ENCODE measurements at regions not wholly inside any gene's neighbourhood (a gene's known extent, or its start where the extent isn't known, plus 50 kb on each side); places are given as distances from the start of the nearest gene placed in this dataset.

- no TSS peak for BruUV-seq (replicated peaks)
- Histone ChIP-seq H3K9me3 (replicated peaks; ENCODE audit: control insufficient read depth, insufficient read depth, low read length) (no peaks in the 10 kb centered on the region), H3K79me2 (ENCODE audit: control insufficient read depth, insufficient read depth, low read length) (no peaks in the 10 kb centered on the region), H4K20me1 (replicated peaks; ENCODE audit: control insufficient read depth, extremely low read depth, insufficient read depth, low read length) (no peaks in the 10 kb centered on the region), H3K36me3 (ENCODE audit: control insufficient read depth in 2 of 2, extremely low read depth in 1 of 2, insufficient read depth in 2 of 2, low read length in 2 of 2) (no peaks in the 10 kb centered on the region), H3K4me1 (ENCODE audit: control insufficient read depth, extremely low read depth, insufficient read depth, low read length) (no peaks in the 10 kb centered on the region), H3K9ac (replicated peaks; ENCODE audit: extremely low read depth, insufficient read depth, low read length) (no peak overlapping the region), H3K9me1 (replicated peaks; ENCODE audit: control insufficient read depth, extremely low read depth, insufficient read depth, low read length) (no peaks in the 10 kb centered on the region), H3K27ac (ENCODE audit: insufficient read depth, low read depth, low read length) (no peak overlapping the region), H3K27me3 (ENCODE audit: control insufficient read depth in 2 of 2, insufficient read depth in 2 of 2, low read length in 2 of 2) (no peaks in the 10 kb centered on the region), H3K4me3 (replicated peaks in 1 of 3; ENCODE audit: insufficient read depth in 1 of 3, low read depth in 1 of 3, low read length in 3 of 3) (no peak overlapping the region), H3K4me2 (ENCODE audit: insufficient read depth, low read length) (no peak overlapping the region), H2AFZ (ENCODE audit: low read depth, low read length) (peak overlapping the region; percentile 23)
- FAIRE-seq (peak; percentile 72), DNase-seq (ENCODE audit: low read depth, low spot score) (peak; percentile 34)
- ChIA-PET POLR2A (no interaction called here), CTCF (interaction anchor here (0.6 to 1.3 kb wide), 3 partner anchors 12 to 50 kb away, joined by 3 read pairs; no protein-coding TSS in a partner anchor)
- intact Hi-C loops (cut with micrococcal nuclease), result no loop called here
- dilution Hi-C loops (cut with MboI; ENCODE audit: extremely low pct_ligation_motif_present, low sequenced_read_pairs), result no loop called here
- TF ChIP-seq FOS (IDR thresholded peaks at IDR 0.05; ENCODE audit: borderline replicate concordance, insufficient read depth, low read length) (no peak), POLR2A (IDR thresholded peaks at IDR 0.05; ENCODE audit: low read depth, low read length) (no peak), MAX (IDR thresholded peaks at IDR 0.05; ENCODE audit: insufficient read depth, insufficient read length) (no peak), MYC (IDR thresholded peaks at IDR 0.05; ENCODE audit: low read depth, low read length) (no peak), JUN (IDR thresholded peaks at IDR 0.05; ENCODE audit: borderline replicate concordance, insufficient read depth, insufficient read length, low read depth) (no peak), EZH2 (IDR thresholded peaks at IDR 0.05; ENCODE audit: borderline replicate concordance, low read depth, low read length, severe bottlenecking) (no peak), GATA2 (IDR thresholded peaks at IDR 0.05; ENCODE audit: insufficient read depth, insufficient read length, low read depth, low read length) (no peak), POLR2AphosphoS5 (IDR thresholded peaks at IDR 0.05; ENCODE audit: insufficient read depth, low read depth, low read length) (no peak)
- TF ChIP-seq, protein P1, sequence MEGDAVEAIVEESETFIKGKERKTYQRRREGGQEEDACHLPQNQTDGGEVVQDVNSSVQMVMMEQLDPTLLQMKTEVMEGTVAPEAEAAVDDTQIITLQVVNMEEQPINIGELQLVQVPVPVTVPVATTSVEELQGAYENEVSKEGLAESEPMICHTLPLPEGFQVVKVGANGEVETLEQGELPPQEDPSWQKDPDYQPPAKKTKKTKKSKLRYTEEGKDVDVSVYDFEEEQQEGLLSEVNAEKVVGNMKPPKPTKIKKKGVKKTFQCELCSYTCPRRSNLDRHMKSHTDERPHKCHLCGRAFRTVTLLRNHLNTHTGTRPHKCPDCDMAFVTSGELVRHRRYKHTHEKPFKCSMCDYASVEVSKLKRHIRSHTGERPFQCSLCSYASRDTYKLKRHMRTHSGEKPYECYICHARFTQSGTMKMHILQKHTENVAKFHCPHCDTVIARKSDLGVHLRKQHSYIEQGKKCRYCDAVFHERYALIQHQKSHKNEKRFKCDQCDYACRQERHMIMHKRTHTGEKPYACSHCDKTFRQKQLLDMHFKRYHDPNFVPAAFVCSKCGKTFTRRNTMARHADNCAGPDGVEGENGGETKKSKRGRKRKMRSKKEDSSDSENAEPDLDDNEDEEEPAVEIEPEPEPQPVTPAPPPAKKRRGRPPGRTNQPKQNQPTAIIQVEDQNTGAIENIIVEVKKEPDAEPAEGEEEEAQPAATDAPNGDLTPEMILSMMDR (IDR thresholded peaks at IDR 0.05; ENCODE audit: extremely low read depth in 1 of 2, insufficient read depth in 1 of 2, low read depth in 1 of 2, low read length in 2 of 2), result no peak
Observed at GRCh38 chr4:145406970-145407369, 74.7 kb upstream of the SMAD1 start.

All from endothelial cell of umbilical vein (primary cell).